HG03571 (cell line): ENCODE measurements at regions not wholly inside any gene's neighbourhood (a gene's known extent, or its start where the extent isn't known, plus 50 kb on each side); places are given as distances from the start of the nearest gene placed in this dataset.
"Not testable (repeated sequence)": the region's sequence is repeated elsewhere in the genome, so short reads cannot be mapped to it uniquely, and the experiment has no call there.

Source experiments
- ATAC-seq: cut with Tn5 transposase; IDR thresholded peaks from one replicate; pipeline ENCODE4 v1.9.1; 2021; ENCODE audit not compliant: unreplicated experiment

DNA sequence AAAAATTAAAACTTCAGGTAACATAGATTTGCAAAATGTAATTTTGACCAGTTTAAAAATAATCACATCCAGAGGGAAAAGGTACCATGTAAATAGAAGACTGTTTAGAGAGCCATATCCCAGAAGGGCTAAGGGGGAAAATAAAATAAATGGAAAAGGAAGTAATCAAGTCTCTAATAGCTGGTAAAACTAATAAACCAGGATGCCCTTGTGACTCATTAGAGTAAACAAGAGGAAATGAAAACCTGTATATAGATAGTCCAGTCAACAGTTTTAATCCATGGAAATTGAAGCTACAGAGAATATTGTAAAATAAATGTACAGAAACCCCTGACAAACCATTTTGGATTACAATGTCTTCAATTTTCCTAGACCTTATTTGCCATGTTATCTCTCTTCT is 698.0 kb upstream of the RGS18 start:
- ATAC-seq: no peak

DNA sequence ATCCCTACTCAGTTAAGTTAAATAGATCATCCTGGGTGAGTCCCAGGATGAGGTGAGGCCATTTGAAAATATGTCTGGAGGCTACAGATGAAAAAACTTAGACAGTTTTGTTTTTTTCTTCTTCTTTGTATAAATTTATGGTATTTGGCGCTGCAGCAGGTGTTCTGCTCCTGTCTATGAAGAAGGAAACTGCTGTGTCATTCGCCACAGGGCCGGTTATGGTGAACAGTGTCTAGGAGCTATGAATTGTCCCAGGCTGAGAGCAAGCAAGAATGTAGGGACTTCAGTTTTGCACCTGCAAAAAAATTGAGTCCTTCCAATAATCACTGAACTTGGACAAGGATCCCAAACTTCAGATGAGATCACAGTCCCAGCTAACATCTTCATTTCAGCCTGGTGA is 674.3 kb upstream of the RGS18 start:
- no peak for ATAC-seq

DNA sequence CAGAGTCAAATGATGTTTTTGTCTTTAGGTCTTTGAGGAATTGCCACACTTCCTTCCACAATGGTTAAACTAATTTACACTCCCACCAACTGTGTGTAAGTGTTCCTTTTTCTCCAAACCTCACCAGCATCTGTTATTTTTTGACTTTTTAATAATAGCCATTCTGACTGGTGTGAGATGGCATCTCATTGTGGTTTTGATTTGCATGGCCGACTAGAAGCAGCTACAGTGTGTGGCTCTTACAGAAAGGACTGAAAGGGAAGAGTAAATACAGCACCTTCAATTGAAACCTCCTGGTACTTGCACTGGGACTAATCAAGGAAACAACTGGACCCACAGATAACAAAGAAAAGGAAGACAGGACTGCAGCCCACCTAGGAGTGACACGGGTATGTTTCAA is 668.0 kb upstream of the RGS18 start:
- no peak for ATAC-seq

DNA sequence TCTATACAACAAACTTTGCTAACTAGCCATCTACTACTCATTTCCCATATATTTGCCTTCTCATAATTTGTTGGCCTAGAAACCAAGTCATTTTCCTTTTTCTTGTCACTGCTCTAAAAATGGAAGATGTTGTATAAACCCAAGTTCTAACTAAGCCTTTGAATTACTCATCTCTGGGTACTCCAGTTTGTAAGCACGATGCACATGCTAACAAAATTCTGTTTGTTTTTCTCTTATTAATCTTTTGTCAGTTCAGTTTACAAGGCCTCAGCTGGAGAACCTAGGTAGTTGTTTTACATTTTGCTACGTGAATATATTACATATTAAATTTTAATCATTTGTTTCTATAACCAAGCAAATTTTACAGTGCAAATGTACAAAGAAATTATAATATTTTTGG is 663.2 kb upstream of the RGS18 start:
- no peak for ATAC-seq

DNA sequence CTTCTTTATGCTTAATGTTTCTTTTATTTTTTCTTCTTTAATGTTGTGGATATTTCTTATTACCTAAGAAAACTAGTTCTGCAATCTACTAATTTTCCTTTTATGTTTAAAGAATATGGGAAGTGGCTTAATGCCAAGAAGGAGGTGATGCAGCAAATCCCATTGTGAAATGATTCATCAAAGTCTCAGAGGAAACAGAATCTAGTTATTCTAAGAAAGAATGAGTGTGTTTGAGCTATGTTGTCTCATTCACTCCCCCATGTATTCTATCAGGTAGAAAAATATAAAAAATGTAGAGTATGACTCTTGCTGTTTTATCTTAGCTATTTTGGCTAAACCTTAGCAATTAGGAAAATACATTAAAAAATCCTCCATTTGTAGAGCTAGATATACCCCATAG is 659.9 kb upstream of the RGS18 start:
- ATAC-seq: no peak

DNA sequence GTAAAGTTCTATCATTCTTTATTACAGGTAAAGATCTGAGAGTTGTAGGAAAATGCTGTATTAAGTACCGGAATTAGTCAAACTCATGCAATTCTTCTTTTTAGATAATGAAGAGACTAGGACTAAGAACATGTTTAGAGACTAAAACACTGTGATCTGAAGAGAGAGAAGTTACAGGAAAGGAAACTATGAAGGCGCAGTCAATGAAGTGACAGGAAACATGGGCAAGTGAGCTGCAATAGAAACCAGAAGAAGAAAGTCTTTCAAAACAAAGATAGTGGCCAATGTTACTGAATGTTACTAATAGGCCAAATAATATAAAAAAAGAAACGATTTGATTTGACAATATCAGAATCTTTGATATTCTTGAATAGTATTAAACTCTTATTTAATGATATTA is 659.4 kb upstream of the RGS18 start:
- no peak for ATAC-seq

DNA sequence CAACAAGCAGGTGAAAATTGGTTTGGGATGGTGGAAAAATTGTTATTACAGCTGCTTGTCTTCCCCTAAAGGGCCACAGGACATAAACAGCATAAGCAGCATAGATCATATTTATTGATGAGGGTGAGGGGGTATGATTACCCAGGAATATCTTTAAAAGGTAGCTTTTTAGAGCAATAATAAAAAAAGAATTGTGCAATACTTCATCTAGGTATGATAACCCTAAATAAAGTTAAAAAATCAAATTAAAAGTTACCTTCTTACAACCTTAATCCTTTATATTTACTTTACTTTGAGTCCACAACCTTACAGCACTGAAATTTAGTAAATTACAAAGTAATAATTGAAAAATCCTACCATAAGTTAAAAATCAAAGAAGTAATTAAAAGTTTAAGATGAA is 653.3 kb upstream of the RGS18 start:
- ATAC-seq: no peak

DNA sequence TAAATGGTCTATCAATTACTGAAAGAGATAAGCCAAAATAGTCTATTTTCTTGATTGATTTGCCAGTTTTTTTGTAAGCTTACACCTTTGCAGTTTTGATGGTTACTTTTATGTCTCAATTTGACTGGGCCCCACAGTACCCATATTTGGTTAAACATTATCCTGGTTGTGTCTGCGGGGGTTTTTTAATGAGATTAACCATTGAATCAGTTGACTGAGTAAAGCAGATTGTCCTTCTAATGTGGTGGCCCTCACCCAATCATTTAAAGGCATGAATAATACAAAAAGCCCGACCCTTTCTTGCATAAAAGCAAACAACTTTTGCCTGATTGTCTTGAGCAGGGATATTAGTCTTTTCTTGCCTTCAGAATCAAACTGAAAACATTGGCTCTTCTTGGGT is 650.0 kb upstream of the RGS18 start:
- no peak for ATAC-seq

DNA sequence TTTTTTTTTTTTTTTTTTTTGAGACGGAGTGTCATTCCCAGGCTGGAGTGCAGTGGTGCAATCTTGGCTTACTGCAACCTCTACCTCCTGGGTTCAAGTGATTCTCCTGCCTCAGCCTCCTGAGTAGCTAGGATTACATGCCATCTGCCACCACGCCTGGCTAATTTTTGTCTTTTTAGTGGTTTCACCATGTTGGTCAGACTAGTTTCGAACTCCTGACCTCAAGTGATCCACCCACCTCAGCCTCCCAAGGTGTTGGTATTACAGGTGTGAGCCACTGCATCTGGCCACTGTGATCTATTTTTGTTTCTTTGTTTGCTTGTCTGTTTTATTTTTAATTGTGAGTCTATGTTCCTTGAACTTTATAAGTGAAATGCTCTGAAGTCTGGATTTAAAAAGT is 646.8 kb upstream of the RGS18 start:
- not testable (repeated sequence) for ATAC-seq

DNA sequence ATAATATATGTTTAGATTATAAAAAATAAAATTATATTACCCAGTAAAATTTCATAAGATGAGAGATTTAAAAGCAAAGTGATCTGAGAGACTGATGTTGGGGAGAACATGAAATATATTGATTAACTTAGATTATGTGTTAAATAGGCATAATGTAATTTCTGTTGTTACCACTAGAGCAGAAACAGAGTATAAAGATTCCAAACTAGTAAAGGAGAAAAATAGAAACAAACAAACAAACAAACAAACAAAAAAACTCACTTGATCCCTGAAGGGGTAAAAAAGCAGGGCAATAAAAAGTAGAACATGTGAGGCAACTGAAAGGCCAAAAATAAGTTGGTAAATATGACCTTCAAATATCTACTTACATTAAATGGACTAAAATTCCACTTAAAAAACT is 640.4 kb upstream of the RGS18 start:
- no peak for ATAC-seq

DNA sequence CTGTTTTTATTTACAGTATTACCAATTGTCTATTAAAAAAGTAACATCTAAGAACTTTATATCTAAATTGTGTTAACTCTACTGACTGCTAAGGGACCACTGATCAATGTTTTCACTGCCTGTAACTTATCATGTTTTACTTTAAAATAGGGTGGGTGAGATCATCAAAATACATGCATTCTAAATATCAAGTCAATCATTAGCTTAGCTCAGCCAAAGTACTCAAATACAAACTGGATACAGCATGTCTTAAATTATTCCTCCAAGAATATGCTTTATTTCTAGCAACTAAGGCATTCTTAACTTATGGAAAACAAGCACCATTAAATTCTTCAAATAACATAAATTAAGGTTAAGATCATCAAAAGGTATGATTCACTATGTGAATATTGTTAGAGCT is 638.7 kb upstream of the RGS18 start:
- no peak for ATAC-seq

DNA sequence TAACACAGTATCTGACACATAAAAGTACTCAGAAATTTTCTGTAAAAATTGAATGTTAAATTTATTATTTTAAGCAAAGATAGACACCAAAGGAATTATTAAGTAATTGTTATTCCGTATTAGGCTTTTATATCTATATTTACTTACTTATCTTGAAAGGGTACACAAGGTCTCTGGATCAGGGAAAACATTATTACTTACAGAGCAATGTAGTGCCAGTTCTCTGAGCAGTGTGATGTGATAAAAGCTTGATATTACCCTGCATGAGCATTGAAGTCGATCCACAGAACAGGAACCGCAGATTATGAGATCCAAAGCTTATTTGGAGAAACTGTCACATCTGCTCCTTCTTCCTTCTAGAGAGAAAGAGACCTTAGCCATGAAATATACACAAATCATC is 637.9 kb upstream of the RGS18 start:
- ATAC-seq: no peak

DNA sequence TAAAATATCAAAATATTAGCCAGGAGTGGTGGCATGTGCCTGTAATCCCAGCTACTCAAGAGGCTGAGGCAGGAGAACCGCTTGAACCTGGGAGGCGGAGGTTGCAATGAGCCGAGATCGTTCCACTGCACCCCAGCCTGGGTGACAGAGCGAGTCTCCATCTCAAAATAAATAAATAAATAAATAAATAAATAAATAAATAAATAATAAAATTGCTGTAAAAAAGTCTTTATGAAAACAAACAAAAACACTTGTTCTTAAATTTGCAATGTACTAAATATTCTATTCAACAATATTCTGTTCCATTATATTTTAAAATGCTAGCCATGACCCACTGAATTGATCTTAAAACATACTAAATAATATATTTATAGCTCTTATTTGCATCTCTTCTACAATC is 632.3 kb upstream of the RGS18 start:
- ATAC-seq: not testable (repeated sequence)

DNA sequence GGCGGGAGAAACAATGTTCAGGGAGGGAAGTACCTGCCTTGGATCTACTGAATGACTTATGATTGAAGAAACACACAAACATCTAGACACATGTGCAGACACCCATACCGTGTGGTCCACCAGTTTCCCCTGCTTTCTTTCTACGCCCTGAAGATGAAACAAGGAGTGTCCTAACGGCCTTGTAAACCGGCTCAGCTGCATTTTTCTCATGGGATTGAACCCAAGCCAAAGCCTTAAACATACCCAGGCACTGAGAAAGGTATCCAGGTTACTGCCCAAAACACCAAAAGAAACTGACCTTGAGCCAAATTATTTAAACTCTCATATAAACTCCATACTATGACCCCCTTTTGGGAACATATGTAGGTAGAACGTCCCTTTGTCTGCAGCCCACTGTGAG is 630.0 kb upstream of the RGS18 start:
- ATAC-seq: no peak

DNA sequence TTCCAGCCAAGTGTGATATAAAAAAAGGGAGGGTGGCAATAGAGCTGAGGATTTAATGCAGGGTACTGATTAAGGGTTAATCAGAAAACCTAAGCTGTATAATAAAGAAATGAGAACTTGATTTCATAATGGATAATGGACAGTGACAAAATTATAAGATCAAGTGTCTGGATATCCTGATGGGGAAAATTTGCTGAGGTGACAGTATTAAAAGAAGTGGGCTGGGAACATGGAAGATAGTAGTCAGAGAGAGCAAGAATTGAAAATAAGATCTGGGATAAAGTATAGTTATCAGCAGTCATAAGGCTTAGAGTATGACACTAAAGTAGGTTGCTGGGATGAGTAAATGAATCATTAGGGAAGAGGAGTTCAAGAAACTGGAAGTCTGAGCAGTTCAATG is 627.3 kb upstream of the RGS18 start:
- ATAC-seq: no peak

DNA sequence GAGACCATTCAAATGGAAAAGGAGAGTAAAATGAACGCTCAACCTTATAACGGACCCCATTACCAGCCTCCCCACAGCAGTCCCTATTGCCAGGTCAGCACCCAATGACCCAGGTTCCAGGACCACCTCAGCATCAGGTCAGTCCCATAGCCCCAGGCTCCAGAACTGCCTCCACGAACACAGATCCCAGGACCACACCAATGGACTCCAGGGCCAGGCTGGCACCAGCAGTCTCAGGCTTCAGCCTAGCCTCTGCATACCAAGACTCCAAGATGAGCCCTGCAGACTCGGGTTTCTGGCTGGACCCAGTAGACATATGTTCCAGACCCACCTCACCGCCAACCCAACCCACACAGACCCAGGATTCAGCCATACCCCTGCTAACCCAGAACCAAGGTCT is 625.0 kb upstream of the RGS18 start:
- no peak for ATAC-seq

DNA sequence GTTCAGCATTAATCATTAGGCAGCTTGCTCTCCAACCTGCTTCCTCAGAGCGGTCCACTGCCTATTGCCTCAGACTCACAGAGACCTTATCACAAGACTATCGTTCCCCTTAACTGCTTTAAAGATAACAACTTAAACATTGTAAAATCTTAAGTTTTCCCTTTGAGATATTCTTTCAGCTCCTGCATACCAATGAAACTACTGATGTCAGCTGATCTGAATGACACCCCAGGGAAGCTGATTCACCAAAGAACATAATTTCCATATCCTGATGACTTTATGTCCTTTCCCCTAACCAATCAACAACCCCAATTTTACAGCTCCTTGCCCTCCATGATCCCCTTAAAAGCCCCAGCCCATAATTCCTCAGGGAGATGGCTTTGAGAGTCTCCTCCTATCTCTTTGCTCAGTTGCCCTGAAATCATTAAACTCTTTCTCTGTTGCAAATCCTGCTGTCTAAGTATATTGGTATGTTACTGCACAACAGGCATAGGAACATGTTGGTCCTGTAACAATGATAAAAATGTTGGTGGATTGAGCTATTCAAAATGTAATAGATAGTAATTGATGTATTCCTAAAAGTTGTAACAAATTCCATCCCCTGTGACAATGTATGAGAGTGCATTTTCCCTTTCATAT is 621.4 kb upstream of the RGS18 start:
- ATAC-seq: no peak

DNA sequence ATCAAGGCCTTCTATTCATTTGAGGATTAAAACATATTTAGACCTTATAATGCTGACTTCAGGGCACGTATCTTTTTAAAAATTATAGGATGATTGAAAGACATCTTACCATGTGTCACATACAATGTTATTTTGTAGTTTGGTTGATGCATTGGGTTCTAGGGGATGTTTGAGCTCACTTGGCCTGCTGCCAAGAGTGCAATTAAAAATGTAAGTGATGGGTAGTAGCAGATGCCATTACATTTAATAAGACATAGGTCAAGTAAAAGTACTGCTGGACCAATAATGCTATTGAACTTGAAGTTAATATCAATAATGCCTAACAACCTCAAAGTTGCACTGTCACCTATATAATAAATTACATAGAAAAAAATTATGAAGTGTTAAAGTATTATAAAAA is 616.5 kb upstream of the RGS18 start:
- no peak for ATAC-seq

DNA sequence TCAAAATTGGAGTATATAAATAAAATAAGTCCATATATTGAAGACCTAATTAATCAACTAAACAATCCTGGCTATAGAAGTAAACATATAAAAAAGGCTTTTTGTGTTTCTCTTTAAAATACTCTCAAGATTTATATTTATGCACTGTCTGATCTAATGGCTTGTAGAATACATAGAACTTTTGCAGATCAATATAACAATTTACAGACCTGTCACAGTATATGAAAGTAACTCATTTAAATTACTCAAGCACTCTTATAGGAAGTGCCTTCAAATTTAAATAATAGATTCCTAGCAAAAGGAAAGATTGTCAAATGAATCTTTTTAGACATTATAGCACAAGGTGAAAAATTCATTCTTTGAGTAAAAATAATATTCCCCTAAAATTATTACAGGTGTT is 615.8 kb upstream of the RGS18 start:
- no peak for ATAC-seq

DNA sequence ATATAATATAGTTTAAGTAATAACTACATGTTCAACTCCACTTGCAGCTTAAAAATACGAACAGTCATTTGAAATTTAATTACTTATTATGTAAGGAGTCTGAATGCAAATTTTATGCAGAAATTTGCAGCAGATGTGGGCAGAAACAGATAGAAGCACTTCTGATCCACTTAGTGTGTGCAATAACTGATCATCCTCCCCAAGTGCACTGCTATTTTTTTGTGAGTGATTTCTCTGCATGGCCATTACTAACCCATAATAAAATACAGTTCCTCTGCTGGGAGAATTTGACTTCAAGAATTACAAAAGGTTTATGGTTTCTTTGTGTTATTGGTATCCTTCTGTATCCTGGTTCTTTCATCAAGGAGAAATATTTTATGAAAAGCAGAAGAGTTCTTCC is 611.5 kb upstream of the RGS18 start:
- no peak for ATAC-seq

DNA sequence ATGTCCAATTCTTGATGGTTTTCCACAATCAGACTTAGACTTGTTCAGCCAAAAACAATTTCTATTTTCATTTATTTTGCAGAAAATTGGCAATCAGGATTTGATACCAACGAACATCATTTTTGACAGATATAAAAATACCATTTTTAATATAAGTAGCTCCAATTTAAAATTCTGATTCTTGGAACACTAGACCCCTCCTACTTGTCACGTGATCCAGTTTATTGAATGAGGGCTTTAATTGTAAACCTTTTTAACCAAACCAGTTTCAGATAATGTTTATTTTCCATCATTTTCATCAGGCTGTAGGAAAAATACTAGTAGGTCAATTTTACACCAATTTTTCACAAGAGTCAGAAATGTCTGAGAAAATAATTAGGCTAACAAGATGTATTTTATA is 607.2 kb upstream of the RGS18 start:
- no peak for ATAC-seq

DNA sequence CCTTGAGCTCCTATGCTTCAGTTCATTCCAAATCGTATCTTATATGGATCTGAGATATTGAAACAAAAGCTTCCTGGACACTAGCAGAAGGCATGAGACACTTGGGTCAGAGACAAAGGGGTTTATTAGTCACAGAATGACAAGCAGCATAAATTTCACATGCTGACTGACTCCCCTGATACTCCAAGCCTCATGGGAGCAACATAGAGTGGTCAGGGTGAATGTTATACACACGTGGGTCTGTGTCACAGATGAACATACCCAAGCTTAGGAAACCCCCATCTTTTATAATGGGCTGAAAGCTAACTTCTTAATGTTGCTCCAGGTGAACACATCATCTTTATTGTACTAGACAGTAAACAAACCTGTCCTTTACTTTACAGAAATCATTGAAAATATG is 599.9 kb upstream of the RGS18 start:
- no peak for ATAC-seq

DNA sequence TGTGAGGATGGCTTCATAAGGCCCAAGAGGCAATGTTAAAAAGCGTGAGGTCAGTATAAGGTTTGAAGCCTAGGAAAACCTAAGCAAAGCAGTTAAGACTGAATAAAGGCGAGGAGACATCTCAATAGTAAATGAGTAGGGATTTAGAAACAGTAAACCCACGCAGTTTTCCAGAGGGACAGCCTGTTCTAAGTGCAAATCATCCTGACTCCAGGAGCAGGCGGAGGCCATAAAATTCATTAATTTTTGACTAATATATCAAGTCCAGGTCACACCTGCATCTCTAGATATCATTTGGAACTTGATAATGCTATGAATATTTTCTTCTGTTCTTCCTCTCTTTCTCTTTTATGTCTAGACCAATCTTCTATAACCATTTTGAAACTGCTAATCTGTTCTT is 597.0 kb upstream of the RGS18 start:
- no peak for ATAC-seq

DNA sequence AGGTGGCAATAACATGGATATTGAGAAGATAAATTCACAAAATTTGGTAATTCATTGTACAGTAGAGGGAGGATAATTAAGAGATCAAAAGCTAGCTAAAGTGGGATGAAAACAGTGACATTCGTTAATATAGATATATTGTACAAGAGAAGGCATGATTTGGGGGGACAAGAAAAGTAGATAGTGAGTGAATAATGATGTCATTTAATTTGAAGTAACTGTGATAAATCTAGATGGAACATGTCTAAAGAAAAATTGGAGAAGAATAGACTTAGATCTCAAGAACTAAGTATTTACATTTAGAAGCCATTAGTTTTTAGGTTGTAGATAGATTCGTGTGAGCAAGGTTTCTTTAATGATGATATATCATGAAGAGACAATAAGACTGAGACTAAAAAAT is 594.0 kb upstream of the RGS18 start:
- no peak for ATAC-seq
